ENCODE measurements at regions not wholly inside any gene's neighbourhood (a gene's known extent, or its start where the extent isn't known, plus 50 kb on each side); places are given as distances from the start of the nearest gene placed in this dataset.

DNA sequence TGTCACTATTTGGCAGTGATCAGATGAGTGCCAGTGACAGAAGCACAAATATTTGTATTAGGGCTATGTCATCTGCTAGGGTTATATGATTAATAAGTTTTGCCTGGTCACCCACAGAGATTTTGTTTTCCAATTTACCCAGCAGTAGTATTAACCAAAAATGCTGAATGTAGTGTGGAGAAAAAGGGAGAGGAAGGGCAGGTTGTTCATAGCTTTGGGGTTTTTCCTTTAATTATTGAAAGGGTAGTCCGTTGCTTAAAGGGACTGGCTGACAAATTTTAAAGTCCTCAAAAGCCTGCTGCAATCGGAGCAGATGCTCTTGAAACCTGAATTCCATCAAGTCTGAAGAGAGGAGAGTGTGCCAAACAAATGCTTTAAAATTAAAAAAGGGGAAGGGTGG is 237.9 kb upstream of the CCDC196 start:
- TF ChIP-seq CTCF (IDR thresholded peaks at IDR 0.05; ENCODE audit: low read depth, low read length) (no peak), EZH2phosphoT487 (IDR thresholded peaks at IDR 0.05; ENCODE audit: low read depth) (no peak)
